Hepatocyte (in vitro differentiated cells): ENCODE measurements at regions not wholly inside any gene's neighbourhood (a gene's known extent, or its start where the extent isn't known, plus 50 kb on each side); places are given as distances from the start of the nearest gene placed in this dataset.

Experiments used
- DNase-seq: peaks from one replicate; pipeline ENCODE4 v3.0.0-alpha.2; 2016; ENCODE audit warnings: low spot score
- H2AFZ ChIP-seq: fragments of 200-600 bp; sonication (generic); 2 replicates; pipeline ENCODE4 v1.6.0; 2016; ENCODE audit warnings: antibody characterized with exemption, mild to moderate bottlenecking
- H3K27ac ChIP-seq: fragments of 200-600 bp; sonication (generic); 2 replicates; pipeline ENCODE4 v1.5.1; 2016; ENCODE audit warnings: mild to moderate bottlenecking
- H3K27me3 ChIP-seq: fragments of 200-600 bp; sonication (generic); 2 replicates; pipeline ENCODE4 v1.6.1; 2016
- H3K36me3 ChIP-seq: fragments of 200-600 bp; sonication (generic); replicated peaks from 2 replicates; pipeline ENCODE4 v1.5.1; 2016; ENCODE audit warnings: low read depth; ENCODE audit not compliant: insufficient read depth
- H3K4me1 ChIP-seq: fragments of 200-600 bp; sonication (generic); 2 replicates; pipeline ENCODE4 v1.5.1; 2016; ENCODE audit warnings: mild to moderate bottlenecking, moderate library complexity; ENCODE audit not compliant: insufficient read depth
- H3K4me2 ChIP-seq: fragments of 200-600 bp; sonication (generic); 2 replicates; pipeline ENCODE4 v1.6.0; 2016
- H3K4me3 ChIP-seq: fragments of 200-600 bp; sonication (generic); 2 replicates; pipeline ENCODE4 v1.5.1; 2016; ENCODE audit warnings: mild to moderate bottlenecking
- H3K79me2 ChIP-seq: fragments of 200-600 bp; sonication (generic); 2 replicates; pipeline ENCODE4 v1.6.0; 2017; ENCODE audit warnings: mild to moderate bottlenecking
- H3K9me2 ChIP-seq: fragments of 200-600 bp; sonication (generic); replicated peaks from 2 replicates; pipeline ENCODE4 v1.6.0; 2017; ENCODE audit warnings: mild to moderate bottlenecking; ENCODE audit not compliant: insufficient read depth
- H3K9me3 ChIP-seq: fragments of 200-600 bp; sonication (generic); 2 replicates; pipeline ENCODE4 v1.5.1; 2016; ENCODE audit warnings: low read depth, mild to moderate bottlenecking
- H4K20me1 ChIP-seq: fragments of 200-600 bp; sonication (generic); 2 replicates; pipeline ENCODE4 v1.6.0; 2016; ENCODE audit warnings: mild to moderate bottlenecking; ENCODE audit not compliant: insufficient read depth, poor library complexity, severe bottlenecking
- EZH2 ChIP-seq: fragments of 200-600 bp; sonication (generic); IDR thresholded peaks from 2 replicates; pipeline ENCODE4 v1.6.1; 2016; ENCODE audit warnings: antibody characterized with exemption, mild to moderate bottlenecking, borderline replicate concordance
- EZH2phosphoT487 ChIP-seq: fragments of 200-600 bp; sonication (generic); IDR thresholded peaks from one replicate; pipeline ENCODE4 v1.6.1; 2018; ENCODE audit warnings: antibody characterized with exemption, mild to moderate bottlenecking, low read depth, moderate library complexity; ENCODE audit not compliant: unreplicated experiment, severe bottlenecking
- WGBS: methylation state at CpG from one replicate; pipeline ENCODE4 v1.1.6; 2016; ENCODE audit warnings: low lambda C conversion rate; ENCODE audit errors: missing lambda C conversion rate; 5-methylcytosine and 5-hydroxymethylcytosine counted together
- TF ChIP-seq, protein P1 (sequence below): fragments of 200-600 bp; sonication (generic); IDR thresholded peaks from 2 replicates; pipeline ENCODE4 v1.5.1; 2016; ENCODE audit warnings: antibody characterized with exemption, mild to moderate bottlenecking; ENCODE audit not compliant: poor library complexity

DNA sequence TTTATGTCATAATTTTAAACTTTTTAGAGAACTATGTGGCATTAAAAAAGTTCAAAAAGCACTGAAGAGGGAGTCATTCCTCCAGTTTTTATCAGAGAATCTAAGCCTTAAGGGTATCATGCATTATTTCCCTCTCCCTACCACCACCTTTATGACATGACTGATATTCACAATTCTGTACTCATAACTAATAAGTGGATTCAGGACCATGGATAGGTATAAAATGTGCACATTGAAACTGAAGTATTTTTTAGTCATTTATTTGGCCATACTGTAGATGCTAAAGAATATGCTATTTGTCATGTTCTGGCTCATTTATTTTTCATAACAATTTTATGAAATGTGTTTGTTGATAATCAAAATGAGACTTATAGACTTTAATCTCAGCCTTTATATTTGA lies 897.5 kb upstream of the AGA start:
- Histone ChIP-seq H3K27me3 (no peaks in the 10 kb centered on the region), H3K36me3 (no peaks in the 10 kb centered on the region), H3K27ac (no peak overlapping the region), H3K4me2 (no peak overlapping the region), H4K20me1 (no peaks in the 10 kb centered on the region), H3K79me2 (no peaks in the 10 kb centered on the region), H2AFZ (no peak overlapping the region), H3K4me3 (no peak overlapping the region), H3K4me1 (no peaks in the 10 kb centered on the region), H3K9me3 (no peaks in the 10 kb centered on the region), H3K9me2 (no peaks in the 10 kb centered on the region)
- TF ChIP-seq EZH2 = no peak
- no peak for TF ChIP-seq EZH2phosphoT487
- TF ChIP-seq, protein P1, sequence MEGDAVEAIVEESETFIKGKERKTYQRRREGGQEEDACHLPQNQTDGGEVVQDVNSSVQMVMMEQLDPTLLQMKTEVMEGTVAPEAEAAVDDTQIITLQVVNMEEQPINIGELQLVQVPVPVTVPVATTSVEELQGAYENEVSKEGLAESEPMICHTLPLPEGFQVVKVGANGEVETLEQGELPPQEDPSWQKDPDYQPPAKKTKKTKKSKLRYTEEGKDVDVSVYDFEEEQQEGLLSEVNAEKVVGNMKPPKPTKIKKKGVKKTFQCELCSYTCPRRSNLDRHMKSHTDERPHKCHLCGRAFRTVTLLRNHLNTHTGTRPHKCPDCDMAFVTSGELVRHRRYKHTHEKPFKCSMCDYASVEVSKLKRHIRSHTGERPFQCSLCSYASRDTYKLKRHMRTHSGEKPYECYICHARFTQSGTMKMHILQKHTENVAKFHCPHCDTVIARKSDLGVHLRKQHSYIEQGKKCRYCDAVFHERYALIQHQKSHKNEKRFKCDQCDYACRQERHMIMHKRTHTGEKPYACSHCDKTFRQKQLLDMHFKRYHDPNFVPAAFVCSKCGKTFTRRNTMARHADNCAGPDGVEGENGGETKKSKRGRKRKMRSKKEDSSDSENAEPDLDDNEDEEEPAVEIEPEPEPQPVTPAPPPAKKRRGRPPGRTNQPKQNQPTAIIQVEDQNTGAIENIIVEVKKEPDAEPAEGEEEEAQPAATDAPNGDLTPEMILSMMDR = no peak
- DNase-seq = no peak

DNA sequence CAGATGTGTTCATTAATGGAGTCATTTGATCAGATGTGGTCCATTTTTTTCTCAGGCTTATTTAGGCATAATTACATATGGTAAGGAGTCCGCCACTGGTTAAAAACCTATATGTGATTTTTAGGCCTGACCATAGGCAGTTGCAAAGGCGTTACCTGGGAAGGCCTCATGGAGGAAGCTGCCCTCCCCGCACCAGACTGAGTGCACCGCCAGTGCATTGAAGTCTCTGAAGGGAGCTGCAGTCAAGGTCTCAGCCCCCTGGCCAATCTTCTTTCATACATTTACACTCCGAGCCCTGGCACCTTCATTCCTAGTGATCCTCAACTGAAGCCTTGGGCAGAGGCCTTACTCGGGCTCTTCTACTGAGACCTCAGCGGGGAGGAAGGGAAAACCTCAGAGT lies 898.2 kb upstream of the AGA start:
- Histone ChIP-seq H2AFZ (no peak overlapping the region), H3K79me2 (no peaks in the 10 kb centered on the region), H3K4me2 (no peak overlapping the region), H3K4me1 (no peaks in the 10 kb centered on the region), H3K27ac (no peak overlapping the region), H4K20me1 (no peaks in the 10 kb centered on the region), H3K27me3 (no peaks in the 10 kb centered on the region), H3K9me3 (no peaks in the 10 kb centered on the region), H3K4me3 (no peak overlapping the region), H3K9me2 (no peaks in the 10 kb centered on the region), H3K36me3 (no peaks in the 10 kb centered on the region)
- TF ChIP-seq EZH2phosphoT487 (no peak), EZH2 (no peak)
- TF ChIP-seq, protein P1 = no peak
- 95% methylated on average over 7 of the region's 7 CpGs for WGBS
- no peak for DNase-seq

DNA sequence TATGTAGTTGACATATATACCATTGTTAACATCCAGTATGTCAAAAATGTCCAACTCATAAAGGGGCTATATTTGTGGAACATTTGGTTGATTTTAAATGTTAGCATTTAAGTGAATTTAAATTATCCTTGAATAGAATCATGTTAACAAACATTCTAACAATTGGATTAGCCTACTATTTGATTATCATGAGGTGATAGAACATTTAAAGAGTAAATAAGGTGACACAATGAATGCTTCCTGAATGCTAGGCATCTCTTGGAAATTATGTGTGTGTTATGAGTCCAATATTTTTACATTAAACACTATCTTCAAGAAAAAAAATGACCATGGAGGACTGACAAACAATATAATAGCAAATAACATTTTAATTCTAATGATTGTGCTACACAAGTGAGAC lies 901.9 kb upstream of the AGA start:
- H3K27ac ChIP-seq = no peak overlapping the region
- H2AFZ ChIP-seq = no peak overlapping the region
- H3K4me2 ChIP-seq = no peak overlapping the region
- no peaks in the 10 kb centered on the region for H3K79me2 ChIP-seq
- no peak for TF ChIP-seq EZH2phosphoT487
- TF ChIP-seq, protein P1 = no peak
- no peak for TF ChIP-seq EZH2
- no peaks in the 10 kb centered on the region for H3K36me3 ChIP-seq
- no peaks in the 10 kb centered on the region for H3K27me3 ChIP-seq
- no peak for DNase-seq
- H3K9me2 ChIP-seq = no peaks in the 10 kb centered on the region
- H3K4me3 ChIP-seq = no peak overlapping the region
- no peaks in the 10 kb centered on the region for H3K4me1 ChIP-seq
- H4K20me1 ChIP-seq = no peaks in the 10 kb centered on the region
- H3K9me3 ChIP-seq = no peaks in the 10 kb centered on the region

DNA sequence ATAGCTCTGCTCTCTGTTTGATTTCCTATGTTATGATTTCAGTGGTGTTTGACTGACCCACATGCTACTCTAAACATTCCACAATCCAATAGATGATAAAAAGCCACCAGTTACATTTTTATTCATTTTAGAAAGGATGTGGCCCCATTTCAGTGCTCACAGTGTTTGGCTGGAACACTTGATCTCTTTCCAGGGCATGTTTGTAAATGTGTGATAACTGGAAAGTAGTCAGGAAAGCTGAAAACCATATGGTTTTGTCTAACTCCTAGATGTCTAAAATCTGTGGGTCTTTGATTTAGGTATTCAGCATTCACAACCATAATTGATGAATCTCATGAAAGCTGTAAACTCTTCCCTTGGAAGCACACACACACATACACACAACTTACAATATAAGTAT lies 904.9 kb upstream of the AGA start:
- no peak overlapping the region for H2AFZ ChIP-seq
- no peak overlapping the region for H3K4me3 ChIP-seq
- no peaks in the 10 kb centered on the region for H3K4me1 ChIP-seq
- DNase-seq = no peak
- H4K20me1 ChIP-seq = no peaks in the 10 kb centered on the region
- no peaks in the 10 kb centered on the region for H3K79me2 ChIP-seq
- H3K9me3 ChIP-seq = no peaks in the 10 kb centered on the region
- H3K4me2 ChIP-seq = no peak overlapping the region
- no peaks in the 10 kb centered on the region for H3K27me3 ChIP-seq
- H3K36me3 ChIP-seq = no peaks in the 10 kb centered on the region
- no peak for TF ChIP-seq EZH2phosphoT487
- no peak for TF ChIP-seq EZH2
- TF ChIP-seq, protein P1 = no peak
- H3K9me2 ChIP-seq = no peaks in the 10 kb centered on the region
- no peak overlapping the region for H3K27ac ChIP-seq
